ENCODE measurements at regions not wholly inside any gene's neighbourhood (a gene's known extent, or its start where the extent isn't known, plus 50 kb on each side); places are given as distances from the start of the nearest gene placed in this dataset.

GRCh38 chr9:18163146-18163545 lies 310.8 kb upstream of the ADAMTSL1 start:
- DNase-seq (no peak), ATAC-seq (no peak)
- no peaks in the 10 kb centered on the region for H3K36me3 ChIP-seq
- no peaks in the 10 kb centered on the region for H3K9me3 ChIP-seq
- no peak overlapping the region for H3K4me3 ChIP-seq
- H3K27me3 ChIP-seq, result no peaks in the 10 kb centered on the region
- no peaks in the 10 kb centered on the region for H3K4me1 ChIP-seq
- no peak overlapping the region for H3K27ac ChIP-seq
- TF ChIP-seq CTCF (IDR thresholded peaks at IDR 0.05), result no peak
- no peak for TF ChIP-seq POLR2A (IDR thresholded peaks at IDR 0.05)
- 42 to 48% (median 45%) methylated on average over 1 of the region's 1 CpG for WGBS, 4 donors
- intact Hi-C loops (cut with DNase I), result no loop called here

GRCh38 chr9:18167733-18168132 lies 306.2 kb upstream of the ADAMTSL1 start:
- WGBS, 4 donors, result 95 to 98% (median 97%) methylated on average over 1 of the region's 1 CpG
- DNase-seq (no peak), ATAC-seq (no peak)
- no peaks in the 10 kb centered on the region for H3K4me1 ChIP-seq
- H3K9me3 ChIP-seq, result no peaks in the 10 kb centered on the region
- TF ChIP-seq POLR2A (IDR thresholded peaks at IDR 0.05) (no peak), CTCF (IDR thresholded peaks at IDR 0.05) (no peak)
- H3K27ac ChIP-seq, result no peak overlapping the region
- no peaks in the 10 kb centered on the region for H3K36me3 ChIP-seq
- no peaks in the 10 kb centered on the region for H3K27me3 ChIP-seq
- intact Hi-C loops (cut with DNase I), result no loop called here
- H3K4me3 ChIP-seq, result no peak overlapping the region

- Histone ChIP-seq H3K4me3 (no peak overlapping the region), H3K27me3 (no peaks in the 10 kb centered on the region), H3K9me3 (no peaks in the 10 kb centered on the region), H3K36me3 (no peaks in the 10 kb centered on the region), H3K4me1 (no peaks in the 10 kb centered on the region), H3K27ac (no peak overlapping the region)
- no peak for DNase-seq
- ATAC-seq, result no peak
- WGBS, 4 donors, result 78 to 84% (median 81%) methylated on average over 4 of the region's 4 CpGs
- TF ChIP-seq CTCF (IDR thresholded peaks at IDR 0.05) (no peak), POLR2A (IDR thresholded peaks at IDR 0.05) (no peak)
- intact Hi-C loops (cut with DNase I), result no loop called here
Observed at GRCh38 chr9:18173923-18174322, 300.0 kb upstream of the ADAMTSL1 start.

GRCh38 chr9:18182636-18183035 lies 291.3 kb upstream of the ADAMTSL1 start:
- no peaks in the 10 kb centered on the region for H3K36me3 ChIP-seq
- ATAC-seq, result no peak
- TF ChIP-seq CTCF (IDR thresholded peaks at IDR 0.05) (no peak), POLR2A (IDR thresholded peaks at IDR 0.05) (no peak)
- H3K4me1 ChIP-seq, result peaks cover 0 to 7% (median 0%) of the 10 kb centered on the region in 12 donors
- WGBS, 4 donors, result 64 to 77% (median 73%) methylated on average over 3 of the region's 3 CpGs
- no peak for DNase-seq
- intact Hi-C loops (cut with DNase I), result no loop called here
- no peak overlapping the region for H3K27ac ChIP-seq
- peaks cover 0 to 5% (median 0%) of the 10 kb centered on the region in 12 donors for H3K9me3 ChIP-seq
- no peaks in the 10 kb centered on the region for H3K27me3 ChIP-seq
- no peak overlapping the region for H3K4me3 ChIP-seq

Data from heart left ventricle (tissue), 16 donors.